ENCODE measurements at regions not wholly inside any gene's neighbourhood (a gene's known extent, or its start where the extent isn't known, plus 50 kb on each side); places are given as distances from the start of the nearest gene placed in this dataset.

DNA sequence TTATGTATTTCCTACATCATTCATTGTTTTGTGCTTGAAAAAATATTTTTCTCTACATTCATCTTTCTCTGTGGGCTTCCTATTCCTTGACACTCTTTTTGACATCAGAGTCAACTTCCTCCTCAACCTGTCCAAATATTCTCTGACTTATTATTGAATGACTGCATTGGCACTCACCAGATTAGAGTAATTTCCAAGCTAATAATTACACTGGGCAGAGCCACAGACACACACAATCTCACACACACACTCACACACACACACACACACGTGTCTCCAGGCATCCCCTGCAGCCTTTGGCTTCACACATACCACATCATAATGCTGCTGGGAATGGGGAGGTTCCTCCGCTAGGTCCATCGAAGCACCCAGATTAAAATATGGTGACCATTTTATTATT is 184.5 kb downstream of the SYK start:
- TF ChIP-seq, protein P1, sequence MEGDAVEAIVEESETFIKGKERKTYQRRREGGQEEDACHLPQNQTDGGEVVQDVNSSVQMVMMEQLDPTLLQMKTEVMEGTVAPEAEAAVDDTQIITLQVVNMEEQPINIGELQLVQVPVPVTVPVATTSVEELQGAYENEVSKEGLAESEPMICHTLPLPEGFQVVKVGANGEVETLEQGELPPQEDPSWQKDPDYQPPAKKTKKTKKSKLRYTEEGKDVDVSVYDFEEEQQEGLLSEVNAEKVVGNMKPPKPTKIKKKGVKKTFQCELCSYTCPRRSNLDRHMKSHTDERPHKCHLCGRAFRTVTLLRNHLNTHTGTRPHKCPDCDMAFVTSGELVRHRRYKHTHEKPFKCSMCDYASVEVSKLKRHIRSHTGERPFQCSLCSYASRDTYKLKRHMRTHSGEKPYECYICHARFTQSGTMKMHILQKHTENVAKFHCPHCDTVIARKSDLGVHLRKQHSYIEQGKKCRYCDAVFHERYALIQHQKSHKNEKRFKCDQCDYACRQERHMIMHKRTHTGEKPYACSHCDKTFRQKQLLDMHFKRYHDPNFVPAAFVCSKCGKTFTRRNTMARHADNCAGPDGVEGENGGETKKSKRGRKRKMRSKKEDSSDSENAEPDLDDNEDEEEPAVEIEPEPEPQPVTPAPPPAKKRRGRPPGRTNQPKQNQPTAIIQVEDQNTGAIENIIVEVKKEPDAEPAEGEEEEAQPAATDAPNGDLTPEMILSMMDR (conservative IDR thresholded peaks at IDR 0.05): no peak
- no peak for TF ChIP-seq ZFX (IDR thresholded peaks at IDR 0.05)
